B cell (primary cell): ENCODE measurements at regions not wholly inside any gene's neighbourhood (a gene's known extent, or its start where the extent isn't known, plus 50 kb on each side); places are given as distances from the start of the nearest gene placed in this dataset.

Source experiments
- ATAC-seq: fragments of 200-7000 bp; cut with Tn5 transposase; one replicate; pipeline ENCODE4 v1.10.0; 2021; ENCODE audit warnings: low read depth, mild to moderate bottlenecking, moderate number of reproducible peaks, moderate library complexity
- CTCF ChIA-PET: fragments of 350-600 bp; sonication (Branson Sonifier 250); formaldehyde crosslinking; loops from one replicate; lab custom pipeline; 2021; ENCODE audit warnings: antibody characterized with exemption, inconsistent platforms; lab: Charles Lee
- POLR2A ChIA-PET: fragments of 350-600 bp; sonication (Branson Sonifier 250); formaldehyde crosslinking; loops from one replicate; lab custom pipeline; 2021; ENCODE audit warnings: antibody characterized with exemption; lab: Charles Lee
- DNase-seq: peaks from one replicate; pipeline ENCODE4 v3.0.0; 2013
- H2AFZ ChIP-seq: 2 replicates; pipeline ENCODE4 v1.6.1; 2012; ENCODE audit warnings: mild to moderate bottlenecking, low read depth, low read length; ENCODE audit not compliant: insufficient read depth, poor library complexity, severe bottlenecking
- H3K27ac ChIP-seq, 2 donors: 1 replicate in 1 of 2; 2 replicates in 1 of 2; pipeline ENCODE4 v1.5.1; 2012 to 2013; ENCODE audit warnings: low read length in 2 of 2, mild to moderate bottlenecking in 2 of 2, moderate library complexity in 1 of 2
- H3K27me3 ChIP-seq, 4 experiments: fragments of 200-600 bp in 1 of 4; sonication (generic) in 1 of 4; replicated peaks in 1 of 4; 1 replicate in 2 of 4; 2 replicates in 2 of 4; pipeline versions ENCODE4 v1.6.1 to v1.7.0; 2013 to 2016; ENCODE audit warnings: low read length in 3 of 4, mild to moderate bottlenecking in 2 of 4, mixed read lengths in 1 of 4, moderate library complexity in 1 of 4; ENCODE audit not compliant: insufficient read depth in 4 of 4, control insufficient read depth in 3 of 4; ENCODE audit errors: control extremely low read depth in 1 of 4
- H3K36me3 ChIP-seq, 2 experiments: replicated peaks in 1 of 2; 1 replicate in 1 of 2; 2 replicates in 1 of 2; pipeline versions ENCODE4 v1.6.1 to v1.7.1; 2013; ENCODE audit warnings: low read length in 1 of 2; ENCODE audit not compliant: insufficient read depth in 2 of 2, control insufficient read depth in 1 of 2; ENCODE audit errors: control extremely low read depth in 1 of 2, extremely low read depth in 1 of 2
- H3K4me1 ChIP-seq, 2 donors: fragments of 200-600 bp in 1 of 2; sonication (generic) in 1 of 2; 1 replicate in 1 of 2; 2 replicates in 1 of 2; pipeline versions ENCODE4 v1.5.1 to v1.6.1; 2013 to 2017; ENCODE audit warnings: low read length in 2 of 2; ENCODE audit not compliant: control insufficient read depth in 2 of 2, insufficient read depth in 2 of 2
- H3K4me2 ChIP-seq: replicated peaks from 2 replicates; pipeline ENCODE3; 2012; ENCODE audit warnings: mild to moderate bottlenecking, low read depth, low read length; ENCODE audit not compliant: poor library complexity, severe bottlenecking
- H3K4me3 ChIP-seq, 5 experiments: fragments of 200-600 bp in 1 of 5; sonication (generic) in 1 of 5; 1 replicate in 3 of 5; 2 replicates in 2 of 5; pipeline versions ENCODE4 v1.5.1 to v1.7.0; 2011 to 2016; ENCODE audit warnings: low read length in 4 of 5, mild to moderate bottlenecking in 4 of 5, low read depth in 2 of 5, control low read depth in 1 of 5, moderate library complexity in 1 of 5; ENCODE audit not compliant: insufficient read depth in 1 of 5; ENCODE audit errors: control extremely low read depth in 1 of 5, extremely low read depth in 1 of 5
- H3K79me2 ChIP-seq: fragments of 200-600 bp; sonication (generic); one replicate; pipeline ENCODE4 v1.6.0; 2016; ENCODE audit warnings: low read length; ENCODE audit not compliant: control insufficient read depth, insufficient read depth
- H3K9ac ChIP-seq: fragments of 200-600 bp; sonication (generic); 2 replicates; pipeline ENCODE4 v1.6.1; 2017; ENCODE audit warnings: mild to moderate bottlenecking, low read length, moderate library complexity
- H3K9me3 ChIP-seq, 3 donors: one replicate each; pipeline versions ENCODE4 v1.6.1 to v1.7.1; 2013; ENCODE audit warnings: low read length in 2 of 3; ENCODE audit not compliant: control insufficient read depth in 2 of 3, insufficient read depth in 1 of 3; ENCODE audit errors: control extremely low read depth in 1 of 3
- H4K20me1 ChIP-seq: 2 replicates; pipeline ENCODE4 v1.6.0; 2012; ENCODE audit warnings: mild to moderate bottlenecking, low read length; ENCODE audit not compliant: insufficient read depth, control insufficient read depth, poor library complexity, severe bottlenecking
- H3K27ac Mint-ChIP-seq: one replicate; pipeline ENCODE4 v1.8.0; 2021; ENCODE audit warnings: mixed read lengths
- H3K27me3 Mint-ChIP-seq: one replicate; pipeline ENCODE4 v1.8.0; 2021; ENCODE audit warnings: mixed read lengths
- H3K4me1 Mint-ChIP-seq: one replicate; pipeline ENCODE4 v1.8.0; 2021; ENCODE audit warnings: mixed read lengths
- H3K4me3 Mint-ChIP-seq: one replicate; pipeline ENCODE4 v1.8.0; 2021; ENCODE audit warnings: mixed read lengths
- H3K9me3 Mint-ChIP-seq: one replicate; pipeline ENCODE4 v1.8.0; 2022; ENCODE audit warnings: mixed read lengths; ENCODE audit not compliant: insufficient read depth
- EZH2 ChIP-seq: IDR thresholded peaks from 2 replicates; pipeline ENCODE4 v1.6.1; 2012; ENCODE audit warnings: borderline replicate concordance, low read depth, mild to moderate bottlenecking, moderate library complexity, low read length; ENCODE audit not compliant: insufficient read depth, poor library complexity, severe bottlenecking
- WGBS: methylation state at CpG from one replicate; pipeline ENCODE4 v1.1.5; 2013; ENCODE audit warnings: missing lambda C conversion rate; ENCODE audit not compliant: insufficient coverage; 5-methylcytosine and 5-hydroxymethylcytosine counted together
- intact Hi-C: fragments of 100-400 bp; cut with micrococcal nuclease; formaldehyde crosslinking; loops from one replicate; pipeline ENCODE4 v1.10.0; 2022
- TF ChIP-seq, protein P1 (sequence below): fragments of 200-600 bp; IDR thresholded peaks from one replicate; pipeline ENCODE4 v1.8.0; 2022; ENCODE audit warnings: antibody characterized with exemption, mild to moderate bottlenecking

DNA sequence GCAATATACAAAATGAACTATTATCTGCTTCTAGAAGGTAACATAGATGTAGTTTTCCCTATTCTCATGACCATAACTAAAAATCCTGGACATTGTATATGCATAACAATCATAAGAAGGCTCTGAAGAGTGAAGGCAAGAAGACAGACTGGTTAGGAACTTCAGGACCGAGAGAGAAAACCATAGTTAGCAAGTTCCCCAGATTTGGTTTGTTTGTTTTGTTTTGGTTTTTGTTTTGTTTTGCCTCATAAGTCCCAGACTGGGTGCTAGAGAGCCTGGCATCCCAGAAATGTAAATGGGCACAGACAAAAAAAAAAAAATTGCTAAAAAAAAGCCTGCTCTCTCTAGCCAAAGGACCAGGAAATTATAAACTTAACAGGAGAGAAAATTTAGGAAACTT, 192.2 kb upstream of the FBXO11 start:
- no peak overlapping the region for H3K27ac ChIP-seq
- no peak overlapping the region for H3K4me2 ChIP-seq
- WGBS = no CpG with 5 or more reads among the region's 1 CpG
- Mint-ChIP-seq H3K4me3 (no peak overlapping the region), H3K27ac (no peak overlapping the region), H3K27me3 (peaks cover 16% of the 10 kb centered on the region), H3K9me3 (no peaks in the 10 kb centered on the region), H3K4me1 (no peaks in the 10 kb centered on the region)
- intact Hi-C loops = no loop called here
- CTCF ChIA-PET = interaction anchor here (0.7 kb wide), 1 partner anchor 331 kb away, joined by 3 read pairs; no protein-coding TSS in a partner anchor
- H3K27me3 ChIP-seq = peaks cover 0 to 2% (median 0%) of the 10 kb centered on the region in 4 experiments
- ATAC-seq (no peak), DNase-seq (no peak)
- TF ChIP-seq, protein P1, sequence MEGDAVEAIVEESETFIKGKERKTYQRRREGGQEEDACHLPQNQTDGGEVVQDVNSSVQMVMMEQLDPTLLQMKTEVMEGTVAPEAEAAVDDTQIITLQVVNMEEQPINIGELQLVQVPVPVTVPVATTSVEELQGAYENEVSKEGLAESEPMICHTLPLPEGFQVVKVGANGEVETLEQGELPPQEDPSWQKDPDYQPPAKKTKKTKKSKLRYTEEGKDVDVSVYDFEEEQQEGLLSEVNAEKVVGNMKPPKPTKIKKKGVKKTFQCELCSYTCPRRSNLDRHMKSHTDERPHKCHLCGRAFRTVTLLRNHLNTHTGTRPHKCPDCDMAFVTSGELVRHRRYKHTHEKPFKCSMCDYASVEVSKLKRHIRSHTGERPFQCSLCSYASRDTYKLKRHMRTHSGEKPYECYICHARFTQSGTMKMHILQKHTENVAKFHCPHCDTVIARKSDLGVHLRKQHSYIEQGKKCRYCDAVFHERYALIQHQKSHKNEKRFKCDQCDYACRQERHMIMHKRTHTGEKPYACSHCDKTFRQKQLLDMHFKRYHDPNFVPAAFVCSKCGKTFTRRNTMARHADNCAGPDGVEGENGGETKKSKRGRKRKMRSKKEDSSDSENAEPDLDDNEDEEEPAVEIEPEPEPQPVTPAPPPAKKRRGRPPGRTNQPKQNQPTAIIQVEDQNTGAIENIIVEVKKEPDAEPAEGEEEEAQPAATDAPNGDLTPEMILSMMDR = no peak
- no peak for TF ChIP-seq EZH2
- POLR2A ChIA-PET = no interaction called here
- H3K79me2 ChIP-seq = no peaks in the 10 kb centered on the region
- no peak overlapping the region for H2AFZ ChIP-seq
- no peaks in the 10 kb centered on the region for H4K20me1 ChIP-seq
- no peak overlapping the region for H3K4me3 ChIP-seq
- H3K4me1 ChIP-seq = no peaks in the 10 kb centered on the region
- H3K36me3 ChIP-seq = no peaks in the 10 kb centered on the region
- H3K9me3 ChIP-seq = peaks cover 3 to 7% (median 7%) of the 10 kb centered on the region in 3 donors
- H3K9ac ChIP-seq = no peak overlapping the region

DNA sequence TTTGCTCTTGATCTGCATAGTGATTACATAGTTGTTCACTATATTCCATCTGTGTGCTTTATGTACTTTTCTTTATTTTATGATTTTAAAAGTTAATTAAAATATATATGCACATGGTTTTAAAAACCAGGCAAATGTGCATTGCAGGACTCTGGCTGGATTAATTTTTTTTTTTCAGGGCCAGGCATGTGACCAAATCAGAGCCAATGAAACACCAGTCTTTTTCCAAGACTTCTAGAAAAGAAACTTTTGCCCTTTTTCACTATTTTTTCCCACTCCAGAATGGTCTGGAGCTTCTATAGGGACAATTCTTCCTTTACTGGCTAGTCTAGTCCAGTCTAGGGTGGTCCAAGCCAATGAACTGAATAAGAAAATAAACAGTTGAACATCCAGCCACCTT, 198.1 kb upstream of the FBXO11 start:
- H4K20me1 ChIP-seq = no peaks in the 10 kb centered on the region
- peaks cover 3% of the 10 kb centered on the region for H3K79me2 ChIP-seq
- no peak overlapping the region for H3K4me2 ChIP-seq
- H3K36me3 ChIP-seq = no peaks in the 10 kb centered on the region
- H3K9me3 Mint-ChIP-seq = no peaks in the 10 kb centered on the region
- H3K9me3 ChIP-seq = peaks cover 3 to 7% (median 5%) of the 10 kb centered on the region in 3 donors
- peaks cover 3 to 9% of the 10 kb centered on the region in 2 donors for H3K4me1 ChIP-seq
- peaks cover 0 to 2% (median 0%) of the 10 kb centered on the region in 4 experiments for H3K27me3 ChIP-seq
- no peak overlapping the region for H3K9ac ChIP-seq
- no peak for DNase-seq
- ATAC-seq = no peak
- no peak overlapping the region for H3K4me3 ChIP-seq
- no peak overlapping the region for H3K27ac ChIP-seq
- TF ChIP-seq, protein P1 = no peak
- TF ChIP-seq EZH2 = no peak
- intact Hi-C loops = no loop called here
- H3K4me3 Mint-ChIP-seq = no peak overlapping the region
- no peak overlapping the region for H3K27ac Mint-ChIP-seq
- ChIA-PET CTCF (interaction anchor here (0.9 to 8.7 kb wide), 9 partner anchors 197 to 769 kb away, joined by 3 to 171 read pairs (median 6); partner anchors contain the start of gene FBXO11), POLR2A (no interaction called here)
- H3K4me1 Mint-ChIP-seq = peaks cover 11% of the 10 kb centered on the region
- H2AFZ ChIP-seq = no peak overlapping the region
- H3K27me3 Mint-ChIP-seq = peaks cover 4% of the 10 kb centered on the region
